Fibroblast of lung (primary cell): ENCODE measurements at regions not wholly inside any gene's neighbourhood (a gene's known extent, or its start where the extent isn't known, plus 50 kb on each side); places are given as distances from the start of the nearest gene placed in this dataset.

Experiments used
- EZH2 ChIP-seq: IDR thresholded peaks from 2 replicates; pipeline ENCODE4 v1.5.1; 2012; ENCODE audit warnings: low read length, control low read depth, mild to moderate bottlenecking; ENCODE audit errors: missing control alignments
- TF ChIP-seq, protein P1 (sequence below), 2 donors: IDR thresholded peaks in 1 of 2; conservative IDR thresholded peaks in 1 of 2; 1 replicate in 1 of 2; 2 replicates in 1 of 2; pipeline ENCODE4 v1.5.1; 2011 to 2012; ENCODE audit warnings: low read length in 2 of 2, control low read depth in 1 of 2, inconsistent platforms in 1 of 2, low read depth in 1 of 2, mild to moderate bottlenecking in 1 of 2

DNA sequence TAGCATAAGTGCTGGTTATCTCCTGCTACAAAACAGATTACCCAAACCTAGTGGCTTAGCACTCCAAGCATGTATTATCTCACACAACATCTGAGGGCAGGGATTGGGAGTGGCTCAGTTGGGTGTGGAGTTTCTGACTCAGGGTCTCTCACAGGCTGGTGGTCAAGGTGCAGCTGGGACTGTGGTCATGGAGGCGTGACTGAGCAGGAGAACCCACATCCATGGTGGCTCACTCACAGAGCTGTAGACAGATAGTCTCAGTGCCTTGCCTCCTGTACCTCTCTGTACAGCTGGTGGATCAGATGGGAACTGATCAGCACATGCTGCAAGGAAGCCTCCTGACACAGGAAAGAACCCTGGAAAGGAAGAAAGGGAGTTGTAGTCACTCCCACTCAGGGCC lies 83.1 kb upstream of the CST7 start:
- TF ChIP-seq, protein P1, sequence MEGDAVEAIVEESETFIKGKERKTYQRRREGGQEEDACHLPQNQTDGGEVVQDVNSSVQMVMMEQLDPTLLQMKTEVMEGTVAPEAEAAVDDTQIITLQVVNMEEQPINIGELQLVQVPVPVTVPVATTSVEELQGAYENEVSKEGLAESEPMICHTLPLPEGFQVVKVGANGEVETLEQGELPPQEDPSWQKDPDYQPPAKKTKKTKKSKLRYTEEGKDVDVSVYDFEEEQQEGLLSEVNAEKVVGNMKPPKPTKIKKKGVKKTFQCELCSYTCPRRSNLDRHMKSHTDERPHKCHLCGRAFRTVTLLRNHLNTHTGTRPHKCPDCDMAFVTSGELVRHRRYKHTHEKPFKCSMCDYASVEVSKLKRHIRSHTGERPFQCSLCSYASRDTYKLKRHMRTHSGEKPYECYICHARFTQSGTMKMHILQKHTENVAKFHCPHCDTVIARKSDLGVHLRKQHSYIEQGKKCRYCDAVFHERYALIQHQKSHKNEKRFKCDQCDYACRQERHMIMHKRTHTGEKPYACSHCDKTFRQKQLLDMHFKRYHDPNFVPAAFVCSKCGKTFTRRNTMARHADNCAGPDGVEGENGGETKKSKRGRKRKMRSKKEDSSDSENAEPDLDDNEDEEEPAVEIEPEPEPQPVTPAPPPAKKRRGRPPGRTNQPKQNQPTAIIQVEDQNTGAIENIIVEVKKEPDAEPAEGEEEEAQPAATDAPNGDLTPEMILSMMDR (conservative IDR thresholded peaks at IDR 0.05 in 1 of 2, IDR thresholded peaks at IDR 0.05 in 1 of 2; ENCODE audit: low read depth in 1 of 2, low read length in 2 of 2) = no peak
- no peak for TF ChIP-seq EZH2
